D721Med (cell line): ENCODE measurements at regions not wholly inside any gene's neighbourhood (a gene's known extent, or its start where the extent isn't known, plus 50 kb on each side); places are given as distances from the start of the nearest gene placed in this dataset.

ENCODE experiments used
- DNase-seq: peaks from one replicate; pipeline ENCODE4 v3.0.0; 2011; ENCODE audit warnings: low spot score; ENCODE audit not compliant: insufficient read length
- FAIRE-seq: peaks from 2 replicates; lab custom pipeline; 2011; peaks lifted over from hg19 to GRCh38; lab: Jason Lieb, UNC
- TF ChIP-seq, protein P1 (sequence below): IDR thresholded peaks from 2 replicates; pipeline ENCODE4 v1.5.1; 2012; ENCODE audit warnings: mild to moderate bottlenecking, control low read depth; ENCODE audit not compliant: insufficient read depth; ENCODE audit errors: missing control alignments

- peak; percentile 97 for FAIRE-seq
- DNase-seq, result peak; percentile 12
These were observed 83.8 kb upstream of the CCDC150 start for GRCh38 chr2:196555726-196556125.

DNA sequence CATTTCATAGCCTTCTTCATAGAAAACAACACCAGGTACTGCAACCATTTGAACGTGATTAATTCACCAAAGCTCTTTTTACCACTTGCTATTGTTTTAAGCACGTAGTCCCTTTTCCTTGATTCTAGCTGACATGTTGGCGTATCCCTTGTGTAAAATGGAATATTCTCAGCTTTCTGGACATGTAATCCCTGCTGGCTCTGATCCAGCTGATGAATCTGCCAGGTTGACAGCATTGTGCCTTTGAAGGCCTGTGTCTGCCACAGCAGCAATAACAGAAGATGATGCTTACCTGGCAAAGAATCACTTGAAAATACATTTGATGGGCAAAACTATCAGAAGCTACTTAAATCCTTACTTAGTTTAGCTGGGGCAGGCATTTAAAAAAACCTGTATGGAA is 81.0 kb upstream of the CCDC150 start:
- DNase-seq (no peak), FAIRE-seq (no peak)
- TF ChIP-seq, protein P1, sequence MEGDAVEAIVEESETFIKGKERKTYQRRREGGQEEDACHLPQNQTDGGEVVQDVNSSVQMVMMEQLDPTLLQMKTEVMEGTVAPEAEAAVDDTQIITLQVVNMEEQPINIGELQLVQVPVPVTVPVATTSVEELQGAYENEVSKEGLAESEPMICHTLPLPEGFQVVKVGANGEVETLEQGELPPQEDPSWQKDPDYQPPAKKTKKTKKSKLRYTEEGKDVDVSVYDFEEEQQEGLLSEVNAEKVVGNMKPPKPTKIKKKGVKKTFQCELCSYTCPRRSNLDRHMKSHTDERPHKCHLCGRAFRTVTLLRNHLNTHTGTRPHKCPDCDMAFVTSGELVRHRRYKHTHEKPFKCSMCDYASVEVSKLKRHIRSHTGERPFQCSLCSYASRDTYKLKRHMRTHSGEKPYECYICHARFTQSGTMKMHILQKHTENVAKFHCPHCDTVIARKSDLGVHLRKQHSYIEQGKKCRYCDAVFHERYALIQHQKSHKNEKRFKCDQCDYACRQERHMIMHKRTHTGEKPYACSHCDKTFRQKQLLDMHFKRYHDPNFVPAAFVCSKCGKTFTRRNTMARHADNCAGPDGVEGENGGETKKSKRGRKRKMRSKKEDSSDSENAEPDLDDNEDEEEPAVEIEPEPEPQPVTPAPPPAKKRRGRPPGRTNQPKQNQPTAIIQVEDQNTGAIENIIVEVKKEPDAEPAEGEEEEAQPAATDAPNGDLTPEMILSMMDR, result no peak

More at GRCh38 chr2:196555726-196556125, 83.8 kb upstream of the CCDC150 start:
- TF ChIP-seq, protein P1, result no peak

DNA sequence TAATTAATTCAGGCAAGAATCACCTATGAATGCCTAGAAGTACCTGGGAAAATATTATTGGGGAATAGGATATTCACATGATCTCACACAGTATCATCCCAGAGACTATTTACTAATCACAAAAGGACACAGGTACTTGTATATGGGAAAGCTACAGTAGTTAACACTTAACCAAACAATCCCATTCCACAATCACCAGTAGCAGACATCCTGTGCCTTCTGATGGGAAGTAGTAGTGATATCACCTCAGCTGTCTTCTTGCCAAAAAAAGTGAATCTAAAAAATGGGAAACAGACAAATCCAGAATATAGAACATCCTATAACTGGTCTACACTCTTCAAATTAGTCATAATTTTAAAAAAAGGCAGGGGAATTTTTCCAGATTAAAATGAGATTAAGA is 75.6 kb upstream of the CCDC150 start:
- DNase-seq (no peak), FAIRE-seq (peak; percentile 61)
- TF ChIP-seq, protein P1, result no peak

DNA sequence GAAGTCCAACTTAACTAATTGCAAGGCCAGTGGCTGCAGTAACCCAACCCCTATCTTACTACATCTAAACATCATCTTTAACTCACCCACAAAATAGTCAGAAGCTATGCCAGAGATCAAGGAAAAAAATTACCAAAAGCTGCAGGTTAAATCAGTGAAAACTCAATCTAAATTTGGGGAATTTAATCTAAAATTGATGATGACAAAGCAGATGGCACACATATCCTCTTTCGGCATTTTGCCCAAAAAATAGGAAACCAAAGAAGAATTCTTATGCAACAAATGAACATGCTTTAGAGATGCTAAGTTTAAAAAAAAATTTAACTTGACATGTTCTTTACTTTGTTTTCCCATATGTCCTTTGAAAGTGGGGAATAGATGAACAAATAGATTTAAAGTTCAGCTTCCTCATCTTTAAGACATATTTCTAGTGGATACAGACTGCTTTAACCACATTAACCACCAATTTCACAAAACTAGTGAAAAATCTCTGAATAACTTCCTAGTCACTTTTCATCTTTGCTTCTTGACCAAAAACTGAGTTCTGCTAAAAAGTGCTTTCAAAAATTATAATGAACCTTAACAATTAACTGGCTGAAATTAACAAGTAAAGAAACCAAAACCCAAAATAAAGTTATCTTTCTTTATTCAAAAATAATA is 74.3 kb upstream of the CCDC150 start:
- FAIRE-seq (no peak), DNase-seq (no peak)
- TF ChIP-seq, protein P1, result no peak

- FAIRE-seq (no peak), DNase-seq (no peak)
- TF ChIP-seq, protein P1, result no peak
These were observed 73.5 kb upstream of the CCDC150 start for GRCh38 chr2:196565982-196566381.

DNA sequence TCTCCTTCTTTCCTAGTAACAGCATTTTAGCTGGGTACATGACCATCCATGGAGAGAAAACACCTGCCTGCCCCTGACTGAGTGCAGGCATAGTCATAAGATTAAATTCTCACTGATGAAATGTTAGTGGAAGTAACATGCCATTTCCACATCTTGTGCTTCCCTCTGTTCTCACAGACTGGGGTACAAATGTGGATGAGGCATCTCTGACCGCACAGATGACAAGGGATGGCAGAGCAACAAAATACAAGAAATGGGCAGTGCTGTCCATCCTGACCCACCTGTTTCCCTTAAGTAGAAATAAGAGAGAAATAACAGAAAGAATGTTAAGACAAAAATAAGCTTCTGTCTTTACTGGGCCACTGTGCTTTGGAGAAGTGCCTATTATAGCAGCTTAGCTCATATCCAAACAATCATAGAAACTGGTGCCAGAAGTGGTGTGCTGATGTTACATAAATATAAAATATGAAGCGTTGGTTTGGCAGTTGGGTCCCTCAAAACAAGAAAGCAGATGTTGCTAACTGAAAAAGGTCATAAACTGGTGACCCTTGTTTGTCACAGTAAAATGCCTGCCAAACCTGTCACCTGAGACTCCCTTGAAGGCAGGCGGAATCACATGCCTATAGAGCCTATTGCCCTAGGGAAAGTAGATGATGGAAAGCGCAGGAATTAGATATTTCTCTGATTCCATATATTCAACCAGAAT is 72.4 kb upstream of the CCDC150 start:
- no peak for FAIRE-seq

More for the DNA sequence above, 72.4 kb upstream of the CCDC150 start:
- TF ChIP-seq, protein P1, result no peak
- no peak for DNase-seq
